Stomach (tissue), 8 donors: ENCODE measurements at regions not wholly inside any gene's neighbourhood (a gene's known extent, or its start where the extent isn't known, plus 50 kb on each side); places are given as distances from the start of the nearest gene placed in this dataset.

Source experiments
- DNase-seq, 2 donors: peaks; one replicate each; pipeline versions ENCODE4 v3.0.0 to v3.0.0-alpha.2; 2013 to 2019
- H3K27ac ChIP-seq, 5 donors: fragments of 200-600 bp in 4 of 5; sonication (generic) in 4 of 5; one replicate each; pipeline ENCODE4 v1.5.1; 2013 to 2019; ENCODE audit warnings: mild to moderate bottlenecking in 1 of 5, moderate library complexity in 1 of 5
- H3K27me3 ChIP-seq, 3 donors: fragments of 200-600 bp; sonication (generic); one replicate each; pipeline ENCODE4 v1.5.1; 2017 to 2019; ENCODE audit warnings: mixed run types in 1 of 3
- H3K36me3 ChIP-seq, 4 donors: fragments of 200-600 bp; sonication (generic); 1 replicate in 3 of 4; 2 replicates in 1 of 4; pipeline ENCODE4 v1.5.1; 2016 to 2019
- H3K4me1 ChIP-seq, 4 donors: fragments of 200-600 bp; sonication (generic); one replicate each; pipeline ENCODE4 v1.5.1; 2016 to 2019
- H3K4me3 ChIP-seq, 4 donors: fragments of 200-600 bp; sonication (generic) in 3 of 4; one replicate each; pipeline ENCODE4 v1.5.1; 2016 to 2019; ENCODE audit warnings: mild to moderate bottlenecking in 1 of 4
- H3K9me3 ChIP-seq, 4 donors: fragments of 200-600 bp; sonication (generic); one replicate each; pipeline ENCODE4 v1.5.1; 2016 to 2019
- EP300 ChIP-seq: sonication (generic); formaldehyde crosslinking; IDR thresholded peaks from one replicate; pipeline ENCODE4 v1.6.1; 2017; ENCODE audit warnings: antibody characterized with exemption
- POLR2A ChIP-seq, 4 donors: fragments of 450-650 bp; IDR thresholded peaks; one replicate each; pipeline ENCODE4 v1.6.1; 2016; ENCODE audit warnings: antibody characterized with exemption in 4 of 4, control low read depth in 2 of 4, mild to moderate bottlenecking in 1 of 4, moderate library complexity in 1 of 4
- POLR2AphosphoS5 ChIP-seq, 3 donors: sonication (generic); formaldehyde crosslinking; IDR thresholded peaks; one replicate each; pipeline ENCODE4 v1.6.1; 2016; ENCODE audit warnings: antibody characterized with exemption in 3 of 3
- WGBS, 5 donors: extraction: QIAGEN DNeasy Blood & Tissue Kit in 3 of 5; methylation state at CpG; one replicate each; pipeline versions ENCODE4 v1.1.5 to v1.1.7; 2013 to 2018; 5-methylcytosine and 5-hydroxymethylcytosine counted together
- intact Hi-C: fragments of 100-400 bp; cut with DNase I; formaldehyde crosslinking; loops from one replicate; pipeline ENCODE4 v1.15.1; 2023; ENCODE audit warnings: low total_unique reads
- TF ChIP-seq, protein P1 (sequence below), 7 experiments: fragments of 450-650 bp in 4 of 7; fragments of 200-600 bp in 3 of 7; sonication (generic) in 3 of 7; IDR thresholded peaks; one replicate each; pipeline ENCODE4 v1.5.1; 2016 to 2019; ENCODE audit warnings: antibody characterized with exemption in 7 of 7, control low read depth in 2 of 7, mild to moderate bottlenecking in 1 of 7
- donor health status: healthy with polysubstance abuse.
- donor health status: Bipolar disorder and iron deficiency.
- donor health status: healthy.

DNA sequence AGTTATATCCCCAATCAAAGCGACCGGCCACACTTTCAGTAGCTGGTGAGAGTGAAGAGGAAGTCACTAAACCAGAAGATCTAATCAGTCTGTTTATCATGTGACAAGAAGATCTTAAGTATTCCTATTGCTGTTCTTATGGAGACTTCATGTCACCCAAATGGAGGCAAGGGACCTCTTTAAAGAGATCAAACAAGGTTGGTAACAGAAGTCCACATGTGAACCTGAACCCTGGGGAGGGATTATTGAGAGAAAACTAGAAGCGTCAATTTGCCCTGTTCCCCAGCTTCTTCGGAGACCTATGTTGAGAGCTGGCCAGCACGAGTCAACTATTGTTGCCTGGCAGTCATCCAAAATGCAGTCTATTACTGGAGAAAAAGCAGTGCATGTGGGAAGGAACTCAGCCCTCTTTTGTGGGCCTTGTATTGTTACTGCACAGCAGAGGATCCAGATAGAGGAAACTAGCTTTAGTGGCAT lies 76.9 kb upstream of the CTSC start:
- no peaks in the 10 kb centered on the region for H3K9me3 ChIP-seq
- 7 to 14% (median 9%) methylated on average over 5 of the region's 5 CpGs for WGBS, 5 donors
- peak overlapping the region in 1 of 5 donors; percentile 15 for H3K27ac ChIP-seq

GRCh38 chr11:88411265-88411664 lies 73.7 kb upstream of the CTSC start:
- TF ChIP-seq POLR2AphosphoS5 (IDR thresholded peaks at IDR 0.05) (no peak), POLR2A (IDR thresholded peaks at IDR 0.05) (no peak), EP300 (no peak)
- TF ChIP-seq, protein P1, sequence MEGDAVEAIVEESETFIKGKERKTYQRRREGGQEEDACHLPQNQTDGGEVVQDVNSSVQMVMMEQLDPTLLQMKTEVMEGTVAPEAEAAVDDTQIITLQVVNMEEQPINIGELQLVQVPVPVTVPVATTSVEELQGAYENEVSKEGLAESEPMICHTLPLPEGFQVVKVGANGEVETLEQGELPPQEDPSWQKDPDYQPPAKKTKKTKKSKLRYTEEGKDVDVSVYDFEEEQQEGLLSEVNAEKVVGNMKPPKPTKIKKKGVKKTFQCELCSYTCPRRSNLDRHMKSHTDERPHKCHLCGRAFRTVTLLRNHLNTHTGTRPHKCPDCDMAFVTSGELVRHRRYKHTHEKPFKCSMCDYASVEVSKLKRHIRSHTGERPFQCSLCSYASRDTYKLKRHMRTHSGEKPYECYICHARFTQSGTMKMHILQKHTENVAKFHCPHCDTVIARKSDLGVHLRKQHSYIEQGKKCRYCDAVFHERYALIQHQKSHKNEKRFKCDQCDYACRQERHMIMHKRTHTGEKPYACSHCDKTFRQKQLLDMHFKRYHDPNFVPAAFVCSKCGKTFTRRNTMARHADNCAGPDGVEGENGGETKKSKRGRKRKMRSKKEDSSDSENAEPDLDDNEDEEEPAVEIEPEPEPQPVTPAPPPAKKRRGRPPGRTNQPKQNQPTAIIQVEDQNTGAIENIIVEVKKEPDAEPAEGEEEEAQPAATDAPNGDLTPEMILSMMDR (IDR thresholded peaks at IDR 0.05), result no peak

More for the DNA sequence above, 76.9 kb upstream of the CTSC start:
- H3K4me3 ChIP-seq, result no peak overlapping the region
- peaks cover 0 to 27% (median 12%) of the 10 kb centered on the region in 4 donors for H3K4me1 ChIP-seq
- H3K27me3 ChIP-seq, result no peaks in the 10 kb centered on the region
- H3K36me3 ChIP-seq, result no peaks in the 10 kb centered on the region
- no peak for TF ChIP-seq POLR2AphosphoS5 (IDR thresholded peaks at IDR 0.05)
- no peak for TF ChIP-seq EP300
- TF ChIP-seq, protein P1 (IDR thresholded peaks at IDR 0.05), result no peak
- no peak for TF ChIP-seq POLR2A (IDR thresholded peaks at IDR 0.05)
- intact Hi-C loops, result no loop called here
- peak in 1 of 2 donors; percentile 87 for DNase-seq

DNA sequence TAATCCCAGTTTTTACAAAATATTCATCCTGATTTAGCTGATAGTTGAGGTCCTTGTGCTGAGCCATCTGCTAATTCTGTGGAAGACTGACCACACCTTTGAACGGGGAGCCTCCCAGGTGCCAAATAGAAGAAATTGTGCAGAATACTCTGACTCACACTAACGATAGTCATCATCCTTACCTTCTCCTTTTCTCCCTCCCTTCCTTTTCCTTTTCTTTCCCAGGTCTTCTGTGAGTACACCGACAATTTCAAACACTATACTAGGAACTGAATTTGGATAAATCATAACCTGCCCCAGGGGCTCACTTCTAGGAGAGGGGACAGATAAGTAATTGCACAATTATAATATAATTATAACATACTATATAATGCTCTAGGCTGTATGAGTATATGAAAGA lies 73.1 kb upstream of the CTSC start:
- Histone ChIP-seq H3K27me3 (no peaks in the 10 kb centered on the region), H3K36me3 (no peaks in the 10 kb centered on the region), H3K4me3 (no peak overlapping the region), H3K27ac (no peak overlapping the region), H3K4me1 (peaks cover 0 to 18% (median 5%) of the 10 kb centered on the region in 4 donors), H3K9me3 (no peaks in the 10 kb centered on the region)
- intact Hi-C loops, result no loop called here
- TF ChIP-seq EP300, result no peak
- no peak for TF ChIP-seq POLR2AphosphoS5 (IDR thresholded peaks at IDR 0.05)
- TF ChIP-seq POLR2A (IDR thresholded peaks at IDR 0.05), result no peak
- TF ChIP-seq, protein P1 (IDR thresholded peaks at IDR 0.05), result no peak
- WGBS, 5 donors, result 84 to 90% (median 88%) methylated on average over 3 of the region's 3 CpGs
- no peak for DNase-seq

More at GRCh38 chr11:88411265-88411664, 73.7 kb upstream of the CTSC start:
- H3K4me1 ChIP-seq, result peaks cover 0 to 18% (median 5%) of the 10 kb centered on the region in 4 donors
- H3K4me3 ChIP-seq, result no peak overlapping the region
- H3K27ac ChIP-seq, result no peak overlapping the region
- H3K36me3 ChIP-seq, result no peaks in the 10 kb centered on the region
- H3K9me3 ChIP-seq, result no peaks in the 10 kb centered on the region
- no peak for DNase-seq
- intact Hi-C loops, result no loop called here
- no peaks in the 10 kb centered on the region for H3K27me3 ChIP-seq

- Histone ChIP-seq H3K36me3 (no peaks in the 10 kb centered on the region), H3K4me1 (peaks cover 0 to 12% (median 5%) of the 10 kb centered on the region in 4 donors), H3K4me3 (no peak overlapping the region), H3K27ac (no peak overlapping the region), H3K9me3 (no peaks in the 10 kb centered on the region), H3K27me3 (no peaks in the 10 kb centered on the region)
- DNase-seq, result no peak
- 66 to 85% (median 76%) methylated on average over 4 of the region's 4 CpGs for WGBS, 5 donors
- TF ChIP-seq EP300 (no peak), POLR2A (IDR thresholded peaks at IDR 0.05) (no peak), POLR2AphosphoS5 (IDR thresholded peaks at IDR 0.05) (no peak)
- TF ChIP-seq, protein P1 (IDR thresholded peaks at IDR 0.05), result no peak
- intact Hi-C loops, result no loop called here
Observed at GRCh38 chr11:88410056-88410455, 72.5 kb upstream of the CTSC start.
